HG03432 (cell line): ENCODE measurements at regions not wholly inside any gene's neighbourhood (a gene's known extent, or its start where the extent isn't known, plus 50 kb on each side); places are given as distances from the start of the nearest gene placed in this dataset.
"Not testable (repeated sequence)": the region's sequence is repeated elsewhere in the genome, so short reads cannot be mapped to it uniquely, and the experiment has no call there.

Experiments used
- ATAC-seq: cut with Tn5 transposase; IDR thresholded peaks from one replicate; pipeline ENCODE4 v1.9.1; 2021; ENCODE audit warnings: mild to moderate bottlenecking, moderate library complexity; ENCODE audit not compliant: unreplicated experiment

DNA sequence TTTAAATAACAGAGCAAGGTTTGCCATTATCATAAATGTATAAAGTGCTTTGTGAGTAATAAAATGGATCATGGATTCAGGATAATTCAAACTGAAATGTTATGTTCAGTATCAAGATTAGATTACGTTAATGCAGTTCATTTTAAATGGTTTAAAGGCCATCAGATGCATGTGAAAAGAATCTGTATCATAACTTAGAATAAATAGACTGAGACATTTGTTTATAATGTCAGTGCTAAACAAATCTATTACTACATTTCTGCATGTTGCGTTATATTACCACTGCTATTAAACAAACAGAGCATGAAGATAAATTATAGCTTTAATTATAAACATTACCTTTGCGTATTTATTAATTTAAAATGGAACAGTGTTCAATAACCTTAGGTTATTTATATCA lies 160.2 kb downstream of the TOX3 start:
- no peak for ATAC-seq

DNA sequence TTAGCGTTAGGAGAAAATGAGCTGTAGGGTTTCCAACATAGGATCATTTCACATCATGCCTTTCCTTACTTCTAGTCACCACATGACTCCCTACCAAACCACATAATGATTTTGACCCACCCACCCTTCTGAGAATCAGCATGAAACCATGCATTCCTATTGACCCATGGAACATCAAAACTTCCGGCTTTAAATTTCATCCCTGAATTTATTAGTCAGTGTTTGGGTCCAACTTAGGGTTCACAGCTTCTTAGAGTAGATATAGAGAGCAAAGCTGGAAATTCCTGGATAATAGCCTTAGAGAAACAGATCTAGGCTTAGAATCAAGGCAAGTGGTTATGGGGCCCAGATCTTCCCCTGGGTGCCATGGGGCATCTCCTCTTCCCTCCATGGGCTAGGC lies 162.6 kb downstream of the TOX3 start:
- ATAC-seq = no peak

DNA sequence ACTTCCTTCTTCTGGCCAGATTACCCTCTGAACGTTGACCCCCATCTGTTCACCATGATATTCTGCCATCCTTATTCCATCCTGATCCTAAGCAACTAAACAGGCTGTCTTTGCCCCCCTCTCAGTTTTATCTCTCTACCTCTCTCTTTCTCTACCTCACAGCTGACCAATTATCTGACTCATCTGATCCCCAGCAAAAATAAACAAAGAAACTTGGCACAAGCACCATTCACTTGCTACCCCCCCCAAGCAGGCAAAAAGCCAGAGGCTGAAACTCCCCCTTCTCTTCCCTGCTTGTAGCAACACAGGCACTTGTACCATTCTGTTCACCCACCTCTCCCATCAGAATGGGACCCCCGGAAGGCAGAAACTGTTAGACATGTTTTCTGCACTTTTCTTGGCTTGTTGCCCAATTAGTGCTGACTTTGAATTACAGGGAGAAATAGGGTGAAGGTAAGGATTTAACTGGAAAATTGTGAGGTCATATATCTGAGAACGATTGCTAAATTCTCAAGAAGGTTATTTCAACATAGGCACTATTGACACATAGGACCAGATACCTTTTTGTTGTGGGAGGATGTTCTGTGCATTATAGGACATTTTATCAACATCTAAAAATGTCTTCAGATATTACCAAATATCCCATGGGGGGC lies 163.2 kb downstream of the TOX3 start:
- ATAC-seq = no peak

DNA sequence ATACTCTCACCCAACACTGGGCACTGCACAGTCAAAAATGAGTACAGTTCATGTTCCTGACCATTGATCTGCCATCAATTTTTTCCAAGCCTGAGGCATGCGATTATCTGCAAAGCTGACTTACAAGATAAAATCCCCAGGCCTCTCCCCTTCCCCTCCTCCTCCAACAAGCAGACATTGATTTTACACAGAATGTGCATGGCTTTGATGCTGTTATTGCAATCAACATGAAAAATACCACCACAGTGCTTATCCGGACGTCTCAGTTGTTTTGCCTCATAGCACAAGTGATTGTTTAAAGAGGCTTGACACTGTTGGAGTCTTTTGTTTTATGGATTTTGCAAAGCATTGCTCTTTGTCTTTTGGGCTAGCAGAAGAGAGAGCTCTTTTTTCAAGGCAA lies 163.8 kb downstream of the TOX3 start:
- ATAC-seq = no peak

DNA sequence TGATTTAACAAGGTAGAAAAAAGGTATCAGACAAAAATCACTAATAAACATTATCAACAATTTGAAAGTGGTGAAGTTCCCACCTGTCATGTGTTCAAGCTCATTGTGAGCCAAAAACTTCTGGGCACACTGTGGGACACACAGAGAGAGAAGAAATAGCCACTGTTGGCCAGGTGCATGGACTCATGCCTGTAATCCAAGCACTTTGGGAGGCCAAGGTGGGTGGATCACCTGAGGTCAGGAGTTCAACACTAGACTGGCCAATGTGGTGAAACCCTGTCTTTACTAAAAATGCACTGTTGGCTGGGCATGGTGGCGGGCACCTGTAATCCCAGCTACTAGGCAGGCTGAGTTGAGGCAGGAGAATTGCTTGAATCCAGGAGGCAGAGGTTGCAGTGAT lies 167.4 kb downstream of the TOX3 start:
- ATAC-seq = no peak

GRCh38 chr16:52376676-52377280 lies 170.2 kb downstream of the TOX3 start:
- ATAC-seq = no peak

- no peak for ATAC-seq
Measured at GRCh38 chr16:52372313-52372712, 174.6 kb downstream of the TOX3 start.

DNA sequence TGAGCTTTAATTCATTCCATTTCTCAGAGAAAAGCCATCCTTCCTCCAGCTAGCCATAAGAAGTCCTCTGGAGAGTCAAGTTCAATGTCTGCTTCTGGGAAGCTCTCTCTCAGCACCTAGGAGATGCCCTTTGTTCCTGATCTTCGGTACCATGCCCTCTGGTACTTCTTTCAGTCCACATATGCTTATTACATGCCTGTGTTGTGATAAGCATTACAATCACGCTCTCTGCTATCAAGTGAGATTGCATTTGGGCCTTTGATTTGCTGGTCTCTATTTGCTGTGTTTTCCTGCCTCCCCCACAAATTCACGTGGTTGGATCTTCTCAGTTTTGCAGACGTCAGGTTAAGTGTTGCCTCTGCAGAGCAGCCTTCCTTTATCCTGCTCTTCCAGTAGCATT lies 178.1 kb downstream of the TOX3 start:
- no peak for ATAC-seq

DNA sequence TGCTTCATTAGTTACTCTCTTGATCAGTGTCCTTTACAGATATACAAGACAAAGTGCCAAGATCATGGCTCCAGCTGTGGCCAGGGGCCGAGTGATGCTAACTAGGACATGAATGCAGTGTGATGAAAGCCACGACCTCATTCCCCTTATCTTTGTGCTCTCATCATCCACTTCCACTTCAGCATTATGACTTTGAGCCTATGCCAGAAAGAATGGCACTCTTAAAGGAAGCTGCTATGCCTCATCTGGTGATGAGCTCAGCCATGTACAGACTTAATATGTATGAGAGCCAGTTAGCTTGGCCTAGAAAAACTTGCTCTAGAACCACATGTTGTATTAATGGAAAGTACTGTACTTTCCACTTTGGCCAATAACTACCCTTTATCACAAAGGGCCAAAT lies 179.1 kb downstream of the TOX3 start:
- ATAC-seq = no peak

DNA sequence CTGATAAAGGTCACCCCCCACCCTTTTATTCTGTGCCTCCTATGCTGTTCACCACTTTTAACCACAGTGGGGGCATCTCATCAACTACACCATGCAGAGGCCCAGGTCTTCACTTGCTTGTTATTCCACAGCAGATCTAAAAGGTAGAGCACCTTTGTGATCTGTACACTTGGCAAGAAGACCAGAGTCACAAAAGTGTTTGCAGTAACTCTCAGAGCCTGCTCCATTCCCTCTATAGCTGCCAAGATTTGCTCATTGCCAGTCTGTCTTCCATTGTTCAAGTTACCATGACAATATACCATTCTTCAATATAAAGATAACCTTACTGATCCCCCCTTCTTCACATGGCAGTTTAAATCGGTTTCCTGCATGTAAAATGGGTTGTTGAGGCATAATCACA lies 180.0 kb downstream of the TOX3 start:
- ATAC-seq = no peak

GRCh38 chr16:52364500-52364899 lies 182.4 kb downstream of the TOX3 start:
- peak; percentile 71 for ATAC-seq

DNA sequence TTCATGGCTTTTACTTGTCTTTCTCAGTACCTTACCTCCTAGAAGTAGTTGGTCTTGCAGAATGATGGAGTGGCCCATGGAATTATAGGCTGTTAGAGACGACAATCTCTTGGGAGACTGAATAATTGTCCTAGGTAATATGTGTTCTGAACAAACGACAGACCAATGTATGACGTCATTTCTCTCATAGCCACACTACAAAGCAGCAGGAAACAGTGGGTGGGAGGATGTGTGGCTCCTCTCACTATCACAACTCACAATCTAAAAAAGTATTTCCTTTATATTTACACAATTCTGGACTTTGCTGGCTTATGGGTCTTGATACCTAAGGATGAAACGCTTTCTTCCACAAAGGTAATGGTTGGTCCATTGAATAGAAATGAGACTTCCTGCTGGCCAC lies 183.9 kb downstream of the TOX3 start:
- ATAC-seq = no peak

DNA sequence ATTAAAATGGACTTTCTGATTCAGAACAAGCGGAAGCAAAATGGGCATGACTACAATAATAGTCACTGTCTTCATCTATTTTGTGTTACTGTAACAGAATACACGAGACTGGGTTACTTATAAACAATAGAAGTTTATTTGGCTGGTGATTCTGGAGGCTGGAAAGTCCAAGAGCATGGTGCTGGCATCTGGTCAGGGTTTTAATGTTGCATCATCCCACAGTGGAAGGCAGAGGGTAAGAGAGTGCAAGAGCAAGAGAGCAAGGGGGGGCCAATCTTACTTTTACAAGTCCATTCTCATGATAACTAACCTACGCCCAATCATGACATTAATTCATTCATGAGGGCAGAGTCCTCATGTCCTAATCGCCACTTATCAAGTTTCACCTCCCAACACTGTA lies 189.2 kb downstream of the TOX3 start:
- ATAC-seq = no peak

GRCh38 chr16:52353249-52353648 lies 193.7 kb downstream of the TOX3 start:
- ATAC-seq = no peak

GRCh38 chr16:52351451-52351850 lies 195.5 kb downstream of the TOX3 start:
- no peak for ATAC-seq

DNA sequence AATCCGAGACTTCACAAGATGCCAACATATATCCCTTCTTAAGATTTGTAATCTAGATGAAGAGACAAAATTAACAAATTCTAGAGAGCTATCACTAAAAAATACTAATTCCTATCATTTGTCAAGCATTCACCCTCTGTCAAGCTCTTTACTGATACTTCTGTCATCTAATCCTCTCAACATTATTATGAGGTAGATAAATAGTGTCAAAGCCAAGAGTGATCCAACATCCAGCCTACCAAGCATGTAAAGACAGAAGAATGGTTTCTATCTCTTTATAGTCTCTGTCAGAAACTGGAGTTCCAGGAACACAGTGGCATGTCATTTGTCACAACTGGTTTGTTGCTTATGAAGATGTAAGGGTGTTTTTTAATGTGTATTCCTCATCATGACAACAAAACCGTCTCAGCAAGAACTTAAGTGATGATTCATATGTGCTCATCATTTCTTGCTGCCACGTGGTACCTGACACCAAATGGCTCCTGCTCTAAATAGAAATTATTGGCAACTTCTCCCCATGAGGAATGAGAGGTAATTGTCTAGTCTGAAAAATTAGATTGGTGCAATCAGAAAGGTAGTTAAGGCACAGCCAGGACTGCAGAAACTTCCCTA lies 196.8 kb downstream of the TOX3 start:
- ATAC-seq = no peak

GRCh38 chr16:52346709-52347108 lies 200.2 kb downstream of the TOX3 start:
- no peak for ATAC-seq

DNA sequence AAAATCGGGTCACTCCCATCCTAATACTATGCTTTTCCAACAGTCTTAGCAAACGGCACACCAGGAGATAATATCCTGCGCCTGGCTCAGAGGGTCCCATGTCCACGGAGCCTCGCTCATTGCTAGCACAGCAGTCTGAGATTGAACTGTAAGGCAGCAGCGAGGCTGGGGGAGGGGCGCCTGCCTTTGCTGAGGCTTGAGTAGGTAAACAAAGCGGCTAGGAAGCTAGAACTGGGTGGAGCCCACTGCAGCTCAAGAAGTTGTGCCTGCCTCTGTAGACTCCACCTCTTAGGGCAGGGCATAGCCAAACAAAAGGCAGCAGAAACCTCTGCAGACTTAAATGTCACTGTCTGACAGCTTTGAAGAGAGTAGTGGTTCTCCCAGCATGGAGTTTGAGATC lies 213.3 kb downstream of the TOX3 start:
- ATAC-seq = not testable (repeated sequence)

DNA sequence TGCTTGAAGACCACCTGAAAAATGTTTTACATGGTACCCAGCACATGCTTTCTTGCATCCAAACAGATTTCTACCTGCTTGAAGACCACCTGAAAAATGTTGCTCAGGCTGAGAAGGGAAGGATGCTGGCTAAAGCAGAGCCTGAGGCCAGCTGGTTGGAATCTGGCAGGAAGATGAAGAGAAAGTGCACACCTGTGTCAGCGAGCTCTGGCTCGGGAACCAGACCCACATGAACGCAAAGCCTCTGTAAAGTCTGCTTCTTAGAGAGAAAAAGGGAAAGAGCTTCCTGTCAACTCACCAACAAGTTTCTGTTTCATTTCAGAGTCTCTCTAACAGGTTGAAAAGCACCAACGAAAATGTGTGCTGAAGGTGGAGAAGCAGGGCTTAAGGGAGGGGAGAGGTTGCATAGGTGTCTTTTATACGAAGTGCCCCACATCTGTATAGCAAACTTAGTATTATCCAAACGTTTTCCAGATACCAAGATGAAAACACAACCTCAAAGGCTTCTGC lies 226.0 kb downstream of the TOX3 start:
- ATAC-seq = no peak

GRCh38 chr16:52318302-52319009 lies 228.5 kb downstream of the TOX3 start:
- no peak for ATAC-seq

DNA sequence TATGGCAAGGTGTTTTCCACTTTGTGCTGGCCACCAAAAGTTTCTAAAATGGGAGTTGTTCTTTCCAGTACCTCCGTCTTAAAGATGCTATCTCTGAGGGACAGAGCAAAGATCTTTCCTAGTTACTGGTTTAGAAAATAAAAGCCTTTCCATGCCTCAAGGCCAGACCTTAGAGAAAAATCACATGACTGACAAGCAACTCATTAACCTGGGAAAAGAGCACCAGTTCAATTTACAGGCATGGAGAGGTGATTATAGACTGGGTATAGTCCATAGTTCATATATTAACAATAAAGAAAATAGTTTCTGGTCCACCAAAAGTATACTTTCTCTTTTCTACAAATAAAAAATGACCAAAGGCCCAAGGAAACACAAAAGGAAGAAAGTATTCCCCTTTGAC lies 230.7 kb downstream of the TOX3 start:
- no peak for ATAC-seq

- no peak for ATAC-seq
Measured at GRCh38 chr16:52312716-52313115, 234.2 kb downstream of the TOX3 start.
